ENCODE measurements at regions not wholly inside any gene's neighbourhood (a gene's known extent, or its start where the extent isn't known, plus 50 kb on each side); places are given as distances from the start of the nearest gene placed in this dataset.
A peak's percentile ranks its signal among the peaks of the same experiment; 100 is the strongest.

DNA sequence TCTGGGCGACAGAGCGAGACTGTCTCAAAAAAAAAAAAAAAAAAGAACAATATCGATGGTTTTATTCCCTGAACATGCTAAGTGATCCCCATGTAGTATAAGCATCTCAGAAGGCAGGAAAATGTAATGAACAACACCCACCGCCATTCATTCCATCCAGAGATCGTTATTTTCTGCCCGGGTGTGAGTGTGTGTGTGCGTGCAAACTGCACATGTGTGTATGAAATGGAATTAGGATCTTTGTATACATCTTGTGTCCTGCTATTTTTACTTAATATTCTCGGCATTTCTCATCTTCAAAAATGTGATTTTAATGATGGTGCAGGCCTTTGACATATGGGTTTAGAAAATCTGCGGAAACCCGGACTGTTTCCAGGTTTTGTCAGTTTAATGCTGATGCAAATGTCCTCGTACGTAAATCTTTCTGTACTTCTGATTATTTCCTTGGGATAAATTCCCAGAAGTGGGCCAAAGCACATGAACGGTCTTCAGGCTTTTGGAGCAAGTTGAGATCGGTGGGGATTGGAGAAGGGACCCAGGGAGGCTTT lies 254.8 kb downstream of the SEC14L1 start:
- DNase-seq (ENCODE audit: low spot score) = no peak
- TF ChIP-seq, protein P1, sequence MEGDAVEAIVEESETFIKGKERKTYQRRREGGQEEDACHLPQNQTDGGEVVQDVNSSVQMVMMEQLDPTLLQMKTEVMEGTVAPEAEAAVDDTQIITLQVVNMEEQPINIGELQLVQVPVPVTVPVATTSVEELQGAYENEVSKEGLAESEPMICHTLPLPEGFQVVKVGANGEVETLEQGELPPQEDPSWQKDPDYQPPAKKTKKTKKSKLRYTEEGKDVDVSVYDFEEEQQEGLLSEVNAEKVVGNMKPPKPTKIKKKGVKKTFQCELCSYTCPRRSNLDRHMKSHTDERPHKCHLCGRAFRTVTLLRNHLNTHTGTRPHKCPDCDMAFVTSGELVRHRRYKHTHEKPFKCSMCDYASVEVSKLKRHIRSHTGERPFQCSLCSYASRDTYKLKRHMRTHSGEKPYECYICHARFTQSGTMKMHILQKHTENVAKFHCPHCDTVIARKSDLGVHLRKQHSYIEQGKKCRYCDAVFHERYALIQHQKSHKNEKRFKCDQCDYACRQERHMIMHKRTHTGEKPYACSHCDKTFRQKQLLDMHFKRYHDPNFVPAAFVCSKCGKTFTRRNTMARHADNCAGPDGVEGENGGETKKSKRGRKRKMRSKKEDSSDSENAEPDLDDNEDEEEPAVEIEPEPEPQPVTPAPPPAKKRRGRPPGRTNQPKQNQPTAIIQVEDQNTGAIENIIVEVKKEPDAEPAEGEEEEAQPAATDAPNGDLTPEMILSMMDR (conservative IDR thresholded peaks at IDR 0.05; ENCODE audit: low read depth) = no peak
- ChIA-PET CTCF (interaction anchor here (1.0 kb wide), 1 partner anchor 64 kb away, joined by 3 read pairs; no protein-coding TSS in a partner anchor), POLR2A (ENCODE audit: low non-redundant PET) (no interaction called here)
- H3K27ac ChIP-seq = peak overlapping the region; percentile 91

- peak overlapping the region; percentile 55 for H3K27ac ChIP-seq
- ChIA-PET CTCF (interaction anchor here (0.7 kb wide), 1 partner anchor 142 kb away, joined by 3 read pairs; no protein-coding TSS in a partner anchor), POLR2A (ENCODE audit: low non-redundant PET) (no interaction called here)
- TF ChIP-seq, protein P1 (conservative IDR thresholded peaks at IDR 0.05; ENCODE audit: low read depth) = no peak
- DNase-seq (ENCODE audit: low spot score) = no peak
These were observed 255.8 kb downstream of the SEC14L1 start for GRCh38 chr17:77396610-77397009.

GRCh38 chr17:77398274-77398673 lies 257.5 kb downstream of the SEC14L1 start:
- TF ChIP-seq, protein P1 (conservative IDR thresholded peaks at IDR 0.05; ENCODE audit: low read depth) = no peak
- POLR2A ChIA-PET (ENCODE audit: low non-redundant PET) = no interaction called here
- DNase-seq (ENCODE audit: low spot score) = no peak
- CTCF ChIA-PET = interaction anchor here (0.6 kb wide), 1 partner anchor 620 kb away, joined by 3 read pairs; no protein-coding TSS in a partner anchor
- peak overlapping the region; percentile 55 for H3K27ac ChIP-seq

DNA sequence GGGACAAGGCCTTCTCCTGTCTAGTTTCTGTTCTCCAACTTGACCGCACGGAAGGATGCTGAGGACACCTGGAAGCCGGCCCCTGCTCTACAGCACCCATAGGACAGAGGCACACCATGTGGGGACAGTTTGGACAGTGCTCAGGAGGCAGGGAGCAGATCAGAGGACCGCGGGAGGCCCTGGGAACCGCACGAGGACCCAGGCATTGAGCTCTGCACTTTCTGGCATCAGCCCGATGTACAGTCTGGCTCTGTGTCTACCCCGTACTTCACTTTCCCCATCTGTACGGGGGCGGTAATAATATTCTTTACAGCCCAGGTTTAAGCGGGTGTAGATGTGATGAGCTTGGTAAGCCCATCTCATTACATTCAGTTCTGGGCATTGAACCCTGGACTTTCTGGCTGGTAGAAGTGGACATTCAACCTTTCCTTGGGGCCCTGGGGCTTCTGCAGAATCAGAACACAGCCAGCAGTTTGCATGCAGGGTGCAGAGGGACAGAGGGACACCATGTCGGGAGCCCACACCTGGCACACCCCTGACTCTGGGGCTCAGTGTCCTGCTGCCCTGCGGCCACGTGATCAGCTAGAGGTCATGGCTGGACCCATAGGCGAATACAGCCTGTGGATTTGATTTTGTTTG lies 258.7 kb downstream of the SEC14L1 start:
- DNase-seq (ENCODE audit: low spot score) = no peak
- ChIA-PET POLR2A (ENCODE audit: low non-redundant PET) (no interaction called here), CTCF (interaction anchor here (0.6 kb wide), 1 partner anchor 68 kb away, joined by 3 read pairs; no protein-coding TSS in a partner anchor)
- TF ChIP-seq, protein P1 (conservative IDR thresholded peaks at IDR 0.05; ENCODE audit: low read depth) = no peak
- H3K27ac ChIP-seq = peak overlapping the region; percentile 55

- DNase-seq (ENCODE audit: low spot score) = no peak
- peak overlapping the region; percentile 55 for H3K27ac ChIP-seq
- POLR2A ChIA-PET (ENCODE audit: low non-redundant PET) = no interaction called here
- CTCF ChIA-PET = interaction anchor here (0.6 to 1.5 kb wide), 8 partner anchors 12 to 241 kb away, joined by 3 to 7 read pairs (median 4); no protein-coding TSS in a partner anchor
- TF ChIP-seq, protein P1 (conservative IDR thresholded peaks at IDR 0.05; ENCODE audit: low read depth) = no peak
These were observed 259.7 kb downstream of the SEC14L1 start for GRCh38 chr17:77400445-77400870.

DNA sequence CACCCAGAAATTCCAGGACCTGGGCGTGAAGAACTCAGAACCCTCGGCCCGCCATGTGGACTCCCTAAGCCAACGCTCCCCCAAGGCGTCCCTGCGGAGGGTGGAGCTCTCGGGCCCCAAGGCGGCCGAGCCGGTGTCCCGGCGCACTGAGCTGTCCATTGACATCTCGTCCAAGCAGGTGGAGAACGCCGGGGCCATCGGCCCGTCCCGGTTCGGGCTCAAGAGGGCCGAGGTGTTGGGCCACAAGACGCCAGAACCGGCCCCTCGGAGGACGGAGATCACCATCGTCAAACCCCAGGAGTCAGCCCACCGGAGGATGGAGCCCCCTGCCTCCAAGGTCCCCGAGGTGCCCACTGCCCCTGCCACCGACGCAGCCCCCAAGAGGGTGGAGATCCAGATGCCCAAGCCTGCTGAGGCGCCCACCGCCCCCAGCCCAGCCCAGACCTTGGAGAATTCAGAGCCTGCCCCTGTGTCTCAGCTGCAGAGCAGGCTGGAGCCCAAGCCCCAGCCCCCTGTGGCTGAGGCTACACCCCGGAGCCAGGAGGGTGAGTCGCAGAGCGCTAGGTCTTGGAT lies 261.5 kb downstream of the SEC14L1 start:
- no peak for DNase-seq (ENCODE audit: low spot score)
- ChIA-PET CTCF (interaction anchor here (0.6 to 1.5 kb wide), 3 partner anchors 65 to 910 kb away, joined by 4 to 6 read pairs (median 4); no protein-coding TSS in a partner anchor), POLR2A (ENCODE audit: low non-redundant PET) (no interaction called here)
- TF ChIP-seq, protein P1 (conservative IDR thresholded peaks at IDR 0.05; ENCODE audit: low read depth) = no peak
- peak overlapping the region; percentile 98 for H3K27ac ChIP-seq
